HCT116 (cell line): ENCODE measurements at regions not wholly inside any gene's neighbourhood (a gene's known extent, or its start where the extent isn't known, plus 50 kb on each side); places are given as distances from the start of the nearest gene placed in this dataset.
"Not testable (repeated sequence)": the region's sequence is repeated elsewhere in the genome, so short reads cannot be mapped to it uniquely, and the experiment has no call there.

ENCODE experiments used
- ATAC-seq: fragments of 200-7000 bp; cut with Tn5 transposase; 2 replicates; pipeline ENCODE4 v1.9.1; 2020; ENCODE audit warnings: mild to moderate bottlenecking, moderate library complexity
- BruUV-seq: library from RNA; stranded (reverse); fragments of 400-500 nt; replicated peaks from 2 replicates; lab custom pipeline; 2021; lab: Mats Ljungman, UMichigan
- CTCF ChIA-PET: fragments of 300-600 bp; sonication (Branson Sonifier 250); formaldehyde crosslinking; loops from one replicate; lab custom pipeline; 2021; ENCODE audit warnings: antibody characterized with exemption; lab: Charles Lee
- POLR2A ChIA-PET: fragments of 300-600, 350-600 bp; sonication (Branson Sonifier 250); formaldehyde crosslinking; loops from one replicate; lab custom pipeline; 2021; ENCODE audit warnings: antibody characterized with exemption; lab: Charles Lee
- RAD21 ChIA-PET, 2 experiments: fragments of 300-600 bp; sonication (Branson Sonifier 250); formaldehyde crosslinking; loops; one replicate each; lab custom pipeline; 2023; ENCODE audit warnings: low total read pairs in 2 of 2; ENCODE audit not compliant: uncharacterized antibody in 2 of 2, unreplicated experiment in 2 of 2, low non-redundant PET in 1 of 2; lab: Charles Lee
- DNase-seq: peaks from one replicate; pipeline ENCODE4 v3.0.0-alpha.2; 2010; ENCODE audit warnings: low read depth, low spot score
- H2AFZ ChIP-seq: fragments of 200-600 bp; shearing (Covaris generic), sonication (generic); 2 replicates; pipeline ENCODE4 v1.6.1; 2017; ENCODE audit warnings: low read depth, mixed run types, mixed read lengths, antibody characterized with exemption, low read length; ENCODE audit not compliant: poor library complexity, severe bottlenecking
- H3K27ac ChIP-seq: 2 replicates; pipeline ENCODE4 v1.5.1; 2012; ENCODE audit warnings: low read depth, low read length
- H3K27me3 ChIP-seq: fragments of 200-600 bp; sonication (generic); 2 replicates; pipeline ENCODE4 v1.6.1; 2016; ENCODE audit warnings: mixed run types, low read length, mixed read lengths; ENCODE audit not compliant: insufficient read depth
- H3K36me3 ChIP-seq, 2 experiments: fragments of 200-500 bp in 1 of 2; fragments of 200-600 bp in 1 of 2; sonication (Bioruptor generic) in 1 of 2; sonication (generic) in 1 of 2; 2 replicates each; pipeline versions ENCODE4 v1.5.1 to v1.6.1; 2014 to 2016; ENCODE audit warnings: low read length in 2 of 2, inconsistent platforms in 1 of 2, mixed read lengths in 1 of 2, mixed run types in 1 of 2; ENCODE audit not compliant: insufficient read depth in 2 of 2, control insufficient read depth in 1 of 2
- H3K4me1 ChIP-seq, 2 experiments: fragments of 200-600 bp in 1 of 2; sonication (generic) in 1 of 2; 2 replicates each; pipeline versions ENCODE4 v1.5.1 to v1.6.1; 2012 to 2017; ENCODE audit warnings: low read length in 2 of 2, inconsistent platforms in 1 of 2, mild to moderate bottlenecking in 1 of 2, mixed read lengths in 1 of 2, mixed run types in 1 of 2, moderate library complexity in 1 of 2; ENCODE audit not compliant: insufficient read depth in 2 of 2, control insufficient read depth in 1 of 2
- H3K4me2 ChIP-seq: fragments of 200-600 bp; sonication (generic); 2 replicates; pipeline ENCODE4 v1.6.1; 2017; ENCODE audit warnings: mixed run types, low read length, mixed read lengths
- H3K4me3 ChIP-seq, 2 experiments: fragments of 200-600 bp in 1 of 2; sonication (generic) in 1 of 2; replicated peaks in 1 of 2; 2 replicates each; pipeline ENCODE4 v1.5.1; 2011 to 2016; ENCODE audit warnings: low read length in 2 of 2, control low read depth in 1 of 2, low read depth in 1 of 2, mild to moderate bottlenecking in 1 of 2, mixed read lengths in 1 of 2, mixed run types in 1 of 2
- H3K79me2 ChIP-seq: fragments of 200-600 bp; sonication (generic); 2 replicates; pipeline ENCODE4 v1.6.1; 2017; ENCODE audit warnings: mild to moderate bottlenecking, mixed run types, low read length, moderate library complexity, mixed read lengths; ENCODE audit not compliant: insufficient read depth
- H3K9ac ChIP-seq: fragments of 200-600 bp; sonication (generic); 2 replicates; pipeline ENCODE4 v1.6.1; 2016; ENCODE audit warnings: low read length, mixed read lengths
- H3K9me2 ChIP-seq: fragments of 200-600 bp; sonication (generic), shearing (Covaris generic); 2 replicates; pipeline ENCODE4 v1.6.1; 2017; ENCODE audit warnings: mixed run types, mild to moderate bottlenecking, moderate library complexity; ENCODE audit not compliant: insufficient read depth
- H3K9me3 ChIP-seq, 2 experiments: fragments of 200-500 bp in 1 of 2; fragments of 200-600 bp in 1 of 2; sonication (Bioruptor generic) in 1 of 2; sonication (generic) in 1 of 2; 2 replicates each; pipeline ENCODE4 v1.6.1; 2014 to 2017; ENCODE audit warnings: low read length in 2 of 2, mixed read lengths in 2 of 2, inconsistent platforms in 1 of 2, low read depth in 1 of 2, mild to moderate bottlenecking in 1 of 2, mixed run types in 1 of 2, moderate library complexity in 1 of 2; ENCODE audit not compliant: control insufficient read depth in 1 of 2, insufficient read depth in 1 of 2
- H4K20me1 ChIP-seq: fragments of 200-600 bp; sonication (generic), shearing (Covaris generic); 2 replicates; pipeline ENCODE4 v1.6.1; 2017; ENCODE audit warnings: mixed run types, mild to moderate bottlenecking, moderate library complexity; ENCODE audit not compliant: insufficient read depth
- CBX3 ChIP-seq: IDR thresholded peaks from 2 replicates; pipeline ENCODE4 v1.6.1; 2012; ENCODE audit warnings: low read depth
- CEBPB ChIP-seq: IDR thresholded peaks from 2 replicates; pipeline ENCODE4 v1.6.1; 2012; ENCODE audit warnings: low read depth
- EGR1 ChIP-seq: IDR thresholded peaks from 2 replicates; pipeline ENCODE4 v1.6.1; 2012; ENCODE audit warnings: low read depth
- ELF1 ChIP-seq: IDR thresholded peaks from 2 replicates; pipeline ENCODE4 v1.6.1; 2012; ENCODE audit warnings: low read depth, borderline replicate concordance
- EZH2phosphoT487 ChIP-seq: fragments of 200-600 bp; IDR thresholded peaks from 2 replicates; pipeline ENCODE4 v1.6.1; 2018; ENCODE audit warnings: antibody characterized with exemption, borderline replicate concordance
- FOSL1 ChIP-seq: IDR thresholded peaks from 2 replicates; pipeline ENCODE4 v1.6.1; 2012; ENCODE audit warnings: low read depth
- POLR2A ChIP-seq: IDR thresholded peaks from 2 replicates; pipeline ENCODE4 v1.7.0; 2011; ENCODE audit warnings: borderline replicate concordance; ENCODE audit not compliant: insufficient read depth, insufficient read length; ENCODE audit errors: extremely low read depth
- RAD21 ChIP-seq: IDR thresholded peaks from 2 replicates; pipeline ENCODE4 v1.6.1; 2012; ENCODE audit warnings: low read depth, mild to moderate bottlenecking
- SP1 ChIP-seq: IDR thresholded peaks from 2 replicates; pipeline ENCODE4 v1.6.1; 2012; ENCODE audit warnings: low read depth
- SRF ChIP-seq: IDR thresholded peaks from 2 replicates; pipeline ENCODE4 v1.6.1; 2012; ENCODE audit warnings: low read depth
- TCF7L2 ChIP-seq: IDR thresholded peaks from 2 replicates; pipeline ENCODE4 v1.7.0; 2011; ENCODE audit warnings: borderline replicate concordance, inconsistent platforms; ENCODE audit not compliant: insufficient read depth, insufficient read length; ENCODE audit errors: extremely low read depth
- ZFX ChIP-seq: fragments of 450-650 bp; IDR thresholded peaks from 2 replicates; pipeline ENCODE4 v1.6.1; 2017
- ZNF274 ChIP-seq: fragments of 200-500 bp; sonication (Bioruptor generic); IDR thresholded peaks from 2 replicates; pipeline ENCODE4 v1.6.1; 2014; ENCODE audit warnings: mild to moderate bottlenecking, low read depth, low read length, inconsistent platforms
- intact Hi-C: fragments of 100-400 bp; cut with micrococcal nuclease; formaldehyde crosslinking; loops from 2 replicates; pipeline ENCODE4 v1.10.0; 2022
- TF ChIP-seq, protein P1 (sequence below): IDR thresholded peaks from 2 replicates; pipeline ENCODE4 v1.6.1; 2012; ENCODE audit warnings: low read depth
- TF ChIP-seq, protein P2 (sequence below), 3 experiments: fragments of 200-600 bp in 1 of 3; sonication (generic) in 1 of 3; IDR thresholded peaks in 2 of 3; conservative IDR thresholded peaks in 1 of 3; 2 replicates each; pipeline ENCODE4 v1.5.1; 2012 to 2017; ENCODE audit warnings: low read depth in 2 of 3, low read length in 2 of 3, antibody characterized with exemption in 1 of 3, borderline replicate concordance in 1 of 3, control low read depth in 1 of 3, mild to moderate bottlenecking in 1 of 3, mixed read lengths in 1 of 3, mixed run types in 1 of 3, moderate library complexity in 1 of 3; ENCODE audit not compliant: insufficient read depth in 1 of 3

- Histone ChIP-seq H3K9me2 (no peaks in the 10 kb centered on the region), H3K4me2 (no peak overlapping the region), H3K79me2 (no peaks in the 10 kb centered on the region), H3K27ac (no peak overlapping the region), H3K36me3 (no peaks in the 10 kb centered on the region), H3K9ac (no peak overlapping the region), H3K9me3 (no peaks in the 10 kb centered on the region), H4K20me1 (no peaks in the 10 kb centered on the region), H2AFZ (no peak overlapping the region), H3K4me3 (no peak overlapping the region), H3K4me1 (peaks cover 0 to 9% of the 10 kb centered on the region in 2 experiments; a peak in 1 of 4 replicates), H3K27me3 (no peaks in the 10 kb centered on the region)
- intact Hi-C loops: no loop called here
- CTCF ChIA-PET: no interaction called here
- TF ChIP-seq ZFX: no peak
- TF ChIP-seq FOSL1: no peak
- no peak for TF ChIP-seq POLR2A
- TF ChIP-seq, protein P1, sequence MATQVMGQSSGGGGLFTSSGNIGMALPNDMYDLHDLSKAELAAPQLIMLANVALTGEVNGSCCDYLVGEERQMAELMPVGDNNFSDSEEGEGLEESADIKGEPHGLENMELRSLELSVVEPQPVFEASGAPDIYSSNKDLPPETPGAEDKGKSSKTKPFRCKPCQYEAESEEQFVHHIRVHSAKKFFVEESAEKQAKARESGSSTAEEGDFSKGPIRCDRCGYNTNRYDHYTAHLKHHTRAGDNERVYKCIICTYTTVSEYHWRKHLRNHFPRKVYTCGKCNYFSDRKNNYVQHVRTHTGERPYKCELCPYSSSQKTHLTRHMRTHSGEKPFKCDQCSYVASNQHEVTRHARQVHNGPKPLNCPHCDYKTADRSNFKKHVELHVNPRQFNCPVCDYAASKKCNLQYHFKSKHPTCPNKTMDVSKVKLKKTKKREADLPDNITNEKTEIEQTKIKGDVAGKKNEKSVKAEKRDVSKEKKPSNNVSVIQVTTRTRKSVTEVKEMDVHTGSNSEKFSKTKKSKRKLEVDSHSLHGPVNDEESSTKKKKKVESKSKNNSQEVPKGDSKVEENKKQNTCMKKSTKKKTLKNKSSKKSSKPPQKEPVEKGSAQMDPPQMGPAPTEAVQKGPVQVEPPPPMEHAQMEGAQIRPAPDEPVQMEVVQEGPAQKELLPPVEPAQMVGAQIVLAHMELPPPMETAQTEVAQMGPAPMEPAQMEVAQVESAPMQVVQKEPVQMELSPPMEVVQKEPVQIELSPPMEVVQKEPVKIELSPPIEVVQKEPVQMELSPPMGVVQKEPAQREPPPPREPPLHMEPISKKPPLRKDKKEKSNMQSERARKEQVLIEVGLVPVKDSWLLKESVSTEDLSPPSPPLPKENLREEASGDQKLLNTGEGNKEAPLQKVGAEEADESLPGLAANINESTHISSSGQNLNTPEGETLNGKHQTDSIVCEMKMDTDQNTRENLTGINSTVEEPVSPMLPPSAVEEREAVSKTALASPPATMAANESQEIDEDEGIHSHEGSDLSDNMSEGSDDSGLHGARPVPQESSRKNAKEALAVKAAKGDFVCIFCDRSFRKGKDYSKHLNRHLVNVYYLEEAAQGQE: no peak
- TF ChIP-seq EZH2phosphoT487: no peak
- TF ChIP-seq, protein P2, sequence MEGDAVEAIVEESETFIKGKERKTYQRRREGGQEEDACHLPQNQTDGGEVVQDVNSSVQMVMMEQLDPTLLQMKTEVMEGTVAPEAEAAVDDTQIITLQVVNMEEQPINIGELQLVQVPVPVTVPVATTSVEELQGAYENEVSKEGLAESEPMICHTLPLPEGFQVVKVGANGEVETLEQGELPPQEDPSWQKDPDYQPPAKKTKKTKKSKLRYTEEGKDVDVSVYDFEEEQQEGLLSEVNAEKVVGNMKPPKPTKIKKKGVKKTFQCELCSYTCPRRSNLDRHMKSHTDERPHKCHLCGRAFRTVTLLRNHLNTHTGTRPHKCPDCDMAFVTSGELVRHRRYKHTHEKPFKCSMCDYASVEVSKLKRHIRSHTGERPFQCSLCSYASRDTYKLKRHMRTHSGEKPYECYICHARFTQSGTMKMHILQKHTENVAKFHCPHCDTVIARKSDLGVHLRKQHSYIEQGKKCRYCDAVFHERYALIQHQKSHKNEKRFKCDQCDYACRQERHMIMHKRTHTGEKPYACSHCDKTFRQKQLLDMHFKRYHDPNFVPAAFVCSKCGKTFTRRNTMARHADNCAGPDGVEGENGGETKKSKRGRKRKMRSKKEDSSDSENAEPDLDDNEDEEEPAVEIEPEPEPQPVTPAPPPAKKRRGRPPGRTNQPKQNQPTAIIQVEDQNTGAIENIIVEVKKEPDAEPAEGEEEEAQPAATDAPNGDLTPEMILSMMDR (IDR thresholded peaks at IDR 0.05 in 2 of 3, conservative IDR thresholded peaks at IDR 0.05 in 1 of 3; ENCODE audit: borderline replicate concordance in 1 of 3, insufficient read depth in 1 of 3, low read depth in 2 of 3, low read length in 2 of 3): no peak
- no peak for TF ChIP-seq CBX3
- TF ChIP-seq ZNF274: no peak
- no peak for TF ChIP-seq RAD21
- no peak for TF ChIP-seq SP1
- TF ChIP-seq CEBPB: no peak
- TF ChIP-seq ELF1: no peak
- no peak for TF ChIP-seq SRF
- no peak for TF ChIP-seq EGR1
- no peak for TF ChIP-seq TCF7L2
- POLR2A ChIA-PET: no interaction called here
- no peak for ATAC-seq
- no peak for DNase-seq
- RAD21 ChIA-PET: no interaction called here
- no TSS peak for BruUV-seq
Measured at GRCh38 chr5:138635265-138635664, 60.1 kb upstream of the HSPA9 start.

- BruUV-seq, POLR2A ChIA-PET, H3K36me3 ChIP-seq, DNase-seq, ATAC-seq, H3K9me3 ChIP-seq, H3K27me3 ChIP-seq, intact Hi-C loops, RAD21 ChIA-PET, H3K4me1 ChIP-seq, CTCF ChIA-PET, H3K4me3 ChIP-seq, H2AFZ ChIP-seq, H3K27ac ChIP-seq, H3K4me2 ChIP-seq, H3K79me2 ChIP-seq, H3K9me2 ChIP-seq, H4K20me1 ChIP-seq, H3K9ac ChIP-seq: not testable (repeated sequence)
Measured at GRCh38 chr5:138634804-138635203, 59.6 kb upstream of the HSPA9 start.
